Tibial nerve (tissue), 4 donors: ENCODE measurements at regions not wholly inside any gene's neighbourhood (a gene's known extent, or its start where the extent isn't known, plus 50 kb on each side); places are given as distances from the start of the nearest gene placed in this dataset.

ENCODE experiments used
- CTCF ChIP-seq, 5 experiments: fragments of 200-600 bp in 3 of 5; fragments of 450-650 bp in 2 of 5; sonication (generic) in 3 of 5; IDR thresholded peaks; one replicate each; pipeline ENCODE4 v1.5.1; 2016 to 2019; ENCODE audit warnings: antibody characterized with exemption in 5 of 5, mild to moderate bottlenecking in 3 of 5, moderate library complexity in 2 of 5
- EP300 ChIP-seq, 2 donors: sonication (generic); formaldehyde crosslinking; IDR thresholded peaks; one replicate each; pipeline ENCODE4 v1.6.1; 2017; ENCODE audit warnings: antibody characterized with exemption in 2 of 2, mild to moderate bottlenecking in 1 of 2
- POLR2A ChIP-seq, 2 donors: fragments of 450-650 bp; IDR thresholded peaks; one replicate each; pipeline ENCODE4 v1.6.1; 2017; ENCODE audit warnings: antibody characterized with exemption in 2 of 2, mild to moderate bottlenecking in 2 of 2, moderate library complexity in 2 of 2

DNA sequence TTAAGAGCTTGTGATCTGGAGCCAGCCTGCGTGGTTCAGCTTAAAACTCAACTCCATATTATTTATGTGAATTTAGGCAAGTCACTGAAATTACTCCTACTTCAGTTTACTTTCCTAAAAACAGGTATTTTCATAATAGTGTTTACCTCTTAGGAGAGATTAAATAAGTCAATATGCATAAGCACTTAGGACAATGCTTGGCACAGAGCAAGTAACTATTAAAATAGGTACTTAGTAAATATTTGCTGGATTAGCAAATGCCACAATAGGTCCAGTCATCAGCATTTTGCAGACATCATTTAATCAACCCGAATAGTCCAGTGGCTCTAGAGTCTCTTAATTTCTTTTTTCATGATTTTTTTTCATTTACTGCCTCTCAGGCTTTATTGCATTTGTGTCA lies 78.6 kb upstream of the PTPRK start:
- TF ChIP-seq CTCF (IDR thresholded peaks at IDR 0.05) (no peak), POLR2A (IDR thresholded peaks at IDR 0.05) (no peak), EP300 (IDR thresholded peaks at IDR 0.05) (no peak)
